ENCODE measurements at regions not wholly inside any gene's neighbourhood (a gene's known extent, or its start where the extent isn't known, plus 50 kb on each side); places are given as distances from the start of the nearest gene placed in this dataset.

DNA sequence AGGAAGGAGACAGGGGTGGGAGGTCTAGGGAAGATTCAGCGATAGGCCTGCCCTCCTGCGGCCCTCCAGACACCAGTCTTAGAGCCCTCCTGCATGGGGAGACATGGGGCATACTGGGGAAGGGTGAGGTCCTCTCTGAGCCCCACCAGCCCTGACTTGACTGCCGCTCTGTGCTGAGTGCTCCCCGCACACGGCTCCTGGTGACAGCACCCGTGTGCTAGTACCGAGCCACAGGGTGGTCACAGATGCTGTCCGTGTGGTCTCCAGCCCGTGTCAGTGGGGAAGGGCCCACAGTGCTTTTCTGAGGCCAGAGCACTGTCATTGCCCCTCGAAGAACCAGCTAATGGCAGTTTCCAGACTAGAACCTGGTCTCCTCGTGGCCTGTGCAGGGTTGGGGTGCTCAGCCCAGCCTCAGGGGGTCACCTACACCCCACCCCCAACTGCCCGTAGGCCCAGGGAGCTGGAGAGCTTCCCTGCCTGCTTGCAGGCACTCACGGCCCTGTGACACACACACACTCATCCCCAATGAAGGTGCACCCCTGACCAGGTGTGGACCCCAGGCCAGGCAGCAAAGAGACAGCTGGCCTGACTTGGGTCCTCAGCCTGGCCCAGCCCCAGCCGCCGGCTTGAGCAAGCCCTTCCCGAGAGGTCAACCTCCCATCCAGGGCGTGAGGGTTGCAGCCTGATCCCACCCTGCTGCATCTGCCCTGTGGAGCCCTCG, 86.0 kb upstream of the RET start:
- TF ChIP-seq POLR2A (IDR thresholded peaks at IDR 0.05; ENCODE audit: low read depth, low read length) (no peak), TAF1 (IDR thresholded peaks at IDR 0.05; ENCODE audit: borderline replicate concordance, low read depth, low read length) (no peak), POLR2AphosphoS5 (IDR thresholded peaks at IDR 0.05; ENCODE audit: low read depth, low read length) (no peak)

Measured in GM12892 (cell line).